ENCODE measurements at regions not wholly inside any gene's neighbourhood (a gene's known extent, or its start where the extent isn't known, plus 50 kb on each side); places are given as distances from the start of the nearest gene placed in this dataset.

GRCh38 chr11:115599125-115599524 lies 94.9 kb upstream of the CADM1 start:
- TF ChIP-seq CTCF (IDR thresholded peaks at IDR 0.05; ENCODE audit: low read depth, low read length, poor library complexity, severe bottlenecking) (no peak), EZH2phosphoT487 (IDR thresholded peaks at IDR 0.05; ENCODE audit: borderline replicate concordance, low read length) (no peak)

Measured in DOHH2 (cell line).